Panc1 (cell line): ENCODE measurements at regions not wholly inside any gene's neighbourhood (a gene's known extent, or its start where the extent isn't known, plus 50 kb on each side); places are given as distances from the start of the nearest gene placed in this dataset.

ENCODE experiments used
- ATAC-seq: fragments of 200-7000 bp; cut with Tn5 transposase; 2 replicates; pipeline ENCODE4 v1.9.1; 2020; ENCODE audit warnings: mild to moderate bottlenecking, moderate library complexity
- BruUV-seq: library from RNA; stranded (reverse); fragments of 400-500 nt; replicated peaks from 2 replicates; lab custom pipeline; 2021; lab: Mats Ljungman, UMichigan
- CTCF ChIA-PET: fragments of 300-600 bp; sonication (Branson Sonifier 250); formaldehyde crosslinking; loops from one replicate; lab custom pipeline; 2022; ENCODE audit warnings: antibody characterized with exemption; lab: Charles Lee
- POLR2A ChIA-PET: fragments of 300-600 bp; sonication (Branson Sonifier 250); formaldehyde crosslinking; loops from one replicate; lab custom pipeline; 2022; ENCODE audit warnings: antibody characterized with exemption; lab: Charles Lee
- DNase-seq: peaks from one replicate; pipeline ENCODE4 v3.0.0-alpha.2; 2010; ENCODE audit warnings: low read depth, low spot score
- H3K27ac ChIP-seq: 2 replicates; pipeline ENCODE4 v1.5.1; 2011; ENCODE audit warnings: mild to moderate bottlenecking, low read length, inconsistent platforms
- H3K27me3 ChIP-seq: fragments of 200-500 bp; sonication (Bioruptor generic); 2 replicates; pipeline ENCODE4 v1.6.0; 2014; ENCODE audit warnings: low read length, inconsistent platforms; ENCODE audit not compliant: control insufficient read depth, insufficient read depth
- H3K36me3 ChIP-seq: fragments of 200-500 bp; sonication (Bioruptor generic); 2 replicates; pipeline ENCODE4 v1.5.1; 2014; ENCODE audit warnings: inconsistent platforms, mild to moderate bottlenecking, low read length, moderate library complexity; ENCODE audit not compliant: control insufficient read depth, insufficient read depth
- H3K4me1 ChIP-seq: 2 replicates; pipeline ENCODE4 v1.5.1; 2011; ENCODE audit warnings: inconsistent platforms, mild to moderate bottlenecking, low read length, moderate library complexity; ENCODE audit not compliant: control insufficient read depth, insufficient read depth
- H3K4me3 ChIP-seq, 2 experiments: 2 replicates each; pipeline ENCODE4 v1.5.1; 2011 to 2012; ENCODE audit warnings: low read depth in 2 of 2, low read length in 2 of 2, mild to moderate bottlenecking in 2 of 2, inconsistent platforms in 1 of 2, moderate library complexity in 1 of 2
- H3K9me3 ChIP-seq: fragments of 200-500 bp; sonication (Bioruptor generic); 2 replicates; pipeline ENCODE4 v1.5.1; 2014; ENCODE audit warnings: low read depth, mild to moderate bottlenecking, inconsistent platforms, low read length, moderate library complexity; ENCODE audit not compliant: control insufficient read depth, insufficient read depth
- POLR2AphosphoS5 ChIP-seq: IDR thresholded peaks from 2 replicates; pipeline ENCODE4 v1.6.1; 2012; ENCODE audit warnings: mild to moderate bottlenecking, low read depth, low read length, moderate library complexity
- REST ChIP-seq, 2 experiments: IDR thresholded peaks; 2 replicates each; pipeline ENCODE4 v1.6.1; 2011 to 2012; ENCODE audit warnings: low read depth in 2 of 2, control low read depth in 1 of 2, low read length in 1 of 2, mild to moderate bottlenecking in 1 of 2, moderate library complexity in 1 of 2; ENCODE audit not compliant: insufficient read depth in 1 of 2
- SIN3A ChIP-seq: IDR thresholded peaks from 2 replicates; pipeline ENCODE4 v1.6.1; 2012; ENCODE audit warnings: low read depth, mild to moderate bottlenecking, low read length, moderate library complexity, borderline replicate concordance; ENCODE audit not compliant: insufficient read depth
- TCF7L2 ChIP-seq: IDR thresholded peaks from 2 replicates; pipeline ENCODE4 v1.6.1; 2011; ENCODE audit warnings: mild to moderate bottlenecking, low read depth, low read length, inconsistent platforms
- in situ Hi-C: cut with HindIII; loops from 2 replicates; pipeline ENCODE4 v1.10.0; 2016; ENCODE audit warnings: low sequenced_read_pairs, low pct_unique_long_range_greater_than_20kb
- intact Hi-C: fragments of 100-400 bp; cut with micrococcal nuclease; formaldehyde crosslinking; loops from one replicate; pipeline ENCODE4 v1.10.0; 2022; ENCODE audit not compliant: unreplicated experiment
- TF ChIP-seq, protein P1 (sequence below): fragments of 450-650 bp; IDR thresholded peaks from 2 replicates; pipeline ENCODE4 v1.5.1; 2017; ENCODE audit warnings: mild to moderate bottlenecking

- no TSS peak for BruUV-seq
- in situ Hi-C loops (no loop called here), intact Hi-C loops (no loop called here)
- ChIA-PET CTCF (no interaction called here), POLR2A (no interaction called here)
- TF ChIP-seq SIN3A (no peak), REST (IDR thresholded peaks at IDR 0.05; ENCODE audit: insufficient read depth in 1 of 2, low read depth in 2 of 2, low read length in 1 of 2) (no peak), POLR2AphosphoS5 (no peak), TCF7L2 (no peak)
- TF ChIP-seq, protein P1, sequence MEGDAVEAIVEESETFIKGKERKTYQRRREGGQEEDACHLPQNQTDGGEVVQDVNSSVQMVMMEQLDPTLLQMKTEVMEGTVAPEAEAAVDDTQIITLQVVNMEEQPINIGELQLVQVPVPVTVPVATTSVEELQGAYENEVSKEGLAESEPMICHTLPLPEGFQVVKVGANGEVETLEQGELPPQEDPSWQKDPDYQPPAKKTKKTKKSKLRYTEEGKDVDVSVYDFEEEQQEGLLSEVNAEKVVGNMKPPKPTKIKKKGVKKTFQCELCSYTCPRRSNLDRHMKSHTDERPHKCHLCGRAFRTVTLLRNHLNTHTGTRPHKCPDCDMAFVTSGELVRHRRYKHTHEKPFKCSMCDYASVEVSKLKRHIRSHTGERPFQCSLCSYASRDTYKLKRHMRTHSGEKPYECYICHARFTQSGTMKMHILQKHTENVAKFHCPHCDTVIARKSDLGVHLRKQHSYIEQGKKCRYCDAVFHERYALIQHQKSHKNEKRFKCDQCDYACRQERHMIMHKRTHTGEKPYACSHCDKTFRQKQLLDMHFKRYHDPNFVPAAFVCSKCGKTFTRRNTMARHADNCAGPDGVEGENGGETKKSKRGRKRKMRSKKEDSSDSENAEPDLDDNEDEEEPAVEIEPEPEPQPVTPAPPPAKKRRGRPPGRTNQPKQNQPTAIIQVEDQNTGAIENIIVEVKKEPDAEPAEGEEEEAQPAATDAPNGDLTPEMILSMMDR, result no peak
- ATAC-seq (no peak), DNase-seq (no peak)
- Histone ChIP-seq H3K27ac (no peak overlapping the region), H3K4me3 (no peak overlapping the region), H3K27me3 (no peaks in the 10 kb centered on the region), H3K4me1 (no peaks in the 10 kb centered on the region), H3K36me3 (no peaks in the 10 kb centered on the region), H3K9me3 (no peaks in the 10 kb centered on the region)
Measured at GRCh38 chr14:58805057-58805456, 167.3 kb downstream of the DACT1 start.

GRCh38 chr14:58805605-58806409 is 168.0 kb downstream of the DACT1 start:
- H3K27me3 ChIP-seq, result no peaks in the 10 kb centered on the region
- BruUV-seq, result no TSS peak
- ChIA-PET CTCF (no interaction called here), POLR2A (no interaction called here)
- H3K9me3 ChIP-seq, result no peaks in the 10 kb centered on the region
- TF ChIP-seq SIN3A, result no peak
- no peak for TF ChIP-seq REST (IDR thresholded peaks at IDR 0.05; ENCODE audit: insufficient read depth in 1 of 2, low read depth in 2 of 2, low read length in 1 of 2)
- TF ChIP-seq POLR2AphosphoS5, result no peak
- no peak for TF ChIP-seq TCF7L2
- TF ChIP-seq, protein P1, result no peak
- ATAC-seq (no peak), DNase-seq (no peak)
- intact Hi-C loops, result no loop called here
- H3K27ac ChIP-seq, result no peak overlapping the region
- H3K36me3 ChIP-seq, result no peaks in the 10 kb centered on the region
- H3K4me1 ChIP-seq, result no peaks in the 10 kb centered on the region
- in situ Hi-C loops, result no loop called here
- no peak overlapping the region for H3K4me3 ChIP-seq
